Hepatocyte (in vitro differentiated cells): ENCODE measurements at regions not wholly inside any gene's neighbourhood (a gene's known extent, or its start where the extent isn't known, plus 50 kb on each side); places are given as distances from the start of the nearest gene placed in this dataset.

Source experiments
- DNase-seq: peaks from one replicate; pipeline ENCODE4 v3.0.0-alpha.2; 2016; ENCODE audit warnings: low spot score
- H2AFZ ChIP-seq: fragments of 200-600 bp; sonication (generic); 2 replicates; pipeline ENCODE4 v1.6.0; 2016; ENCODE audit warnings: antibody characterized with exemption, mild to moderate bottlenecking
- H3K27ac ChIP-seq: fragments of 200-600 bp; sonication (generic); 2 replicates; pipeline ENCODE4 v1.5.1; 2016; ENCODE audit warnings: mild to moderate bottlenecking
- H3K27me3 ChIP-seq: fragments of 200-600 bp; sonication (generic); 2 replicates; pipeline ENCODE4 v1.6.1; 2016
- H3K36me3 ChIP-seq: fragments of 200-600 bp; sonication (generic); replicated peaks from 2 replicates; pipeline ENCODE4 v1.5.1; 2016; ENCODE audit warnings: low read depth; ENCODE audit not compliant: insufficient read depth
- H3K4me1 ChIP-seq: fragments of 200-600 bp; sonication (generic); 2 replicates; pipeline ENCODE4 v1.5.1; 2016; ENCODE audit warnings: mild to moderate bottlenecking, moderate library complexity; ENCODE audit not compliant: insufficient read depth
- H3K4me2 ChIP-seq: fragments of 200-600 bp; sonication (generic); 2 replicates; pipeline ENCODE4 v1.6.0; 2016
- H3K4me3 ChIP-seq: fragments of 200-600 bp; sonication (generic); 2 replicates; pipeline ENCODE4 v1.5.1; 2016; ENCODE audit warnings: mild to moderate bottlenecking
- H3K79me2 ChIP-seq: fragments of 200-600 bp; sonication (generic); 2 replicates; pipeline ENCODE4 v1.6.0; 2017; ENCODE audit warnings: mild to moderate bottlenecking
- H3K9me2 ChIP-seq: fragments of 200-600 bp; sonication (generic); replicated peaks from 2 replicates; pipeline ENCODE4 v1.6.0; 2017; ENCODE audit warnings: mild to moderate bottlenecking; ENCODE audit not compliant: insufficient read depth
- H3K9me3 ChIP-seq: fragments of 200-600 bp; sonication (generic); 2 replicates; pipeline ENCODE4 v1.5.1; 2016; ENCODE audit warnings: low read depth, mild to moderate bottlenecking
- H4K20me1 ChIP-seq: fragments of 200-600 bp; sonication (generic); 2 replicates; pipeline ENCODE4 v1.6.0; 2016; ENCODE audit warnings: mild to moderate bottlenecking; ENCODE audit not compliant: insufficient read depth, poor library complexity, severe bottlenecking
- EZH2 ChIP-seq: fragments of 200-600 bp; sonication (generic); IDR thresholded peaks from 2 replicates; pipeline ENCODE4 v1.6.1; 2016; ENCODE audit warnings: antibody characterized with exemption, mild to moderate bottlenecking, borderline replicate concordance
- EZH2phosphoT487 ChIP-seq: fragments of 200-600 bp; sonication (generic); IDR thresholded peaks from one replicate; pipeline ENCODE4 v1.6.1; 2018; ENCODE audit warnings: antibody characterized with exemption, mild to moderate bottlenecking, low read depth, moderate library complexity; ENCODE audit not compliant: unreplicated experiment, severe bottlenecking
- WGBS: methylation state at CpG from one replicate; pipeline ENCODE4 v1.1.6; 2016; ENCODE audit warnings: low lambda C conversion rate; ENCODE audit errors: missing lambda C conversion rate; 5-methylcytosine and 5-hydroxymethylcytosine counted together
- TF ChIP-seq, protein P1 (sequence below): fragments of 200-600 bp; sonication (generic); IDR thresholded peaks from 2 replicates; pipeline ENCODE4 v1.5.1; 2016; ENCODE audit warnings: antibody characterized with exemption, mild to moderate bottlenecking; ENCODE audit not compliant: poor library complexity

DNA sequence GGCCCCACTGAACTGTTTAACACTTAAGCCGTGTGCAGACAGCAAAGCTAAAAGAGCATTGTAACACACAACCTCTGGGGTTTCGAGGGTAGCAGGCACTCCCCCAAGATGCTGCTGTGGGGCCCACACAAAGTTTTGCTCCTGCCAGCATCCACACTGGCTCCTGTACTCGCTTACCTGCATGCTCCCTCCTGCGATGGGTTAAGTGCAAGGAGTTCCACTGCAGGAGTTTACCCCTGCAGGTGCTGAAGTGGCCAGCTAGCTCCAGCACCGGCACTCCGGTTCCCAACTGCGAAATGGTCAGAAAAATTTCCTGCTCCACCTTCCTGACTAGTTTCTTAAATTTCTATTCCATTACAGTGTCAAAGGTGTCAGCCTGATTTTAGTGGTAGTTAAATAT lies 443.5 kb downstream of the PCDH10 start:
- Histone ChIP-seq H3K9me2 (no peaks in the 10 kb centered on the region), H4K20me1 (no peaks in the 10 kb centered on the region), H3K9me3 (no peaks in the 10 kb centered on the region), H3K27me3 (no peaks in the 10 kb centered on the region), H3K4me1 (no peaks in the 10 kb centered on the region), H3K79me2 (no peaks in the 10 kb centered on the region), H3K27ac (no peak overlapping the region), H3K4me3 (no peak overlapping the region), H3K4me2 (no peak overlapping the region), H2AFZ (no peak overlapping the region), H3K36me3 (no peaks in the 10 kb centered on the region)
- TF ChIP-seq, protein P1, sequence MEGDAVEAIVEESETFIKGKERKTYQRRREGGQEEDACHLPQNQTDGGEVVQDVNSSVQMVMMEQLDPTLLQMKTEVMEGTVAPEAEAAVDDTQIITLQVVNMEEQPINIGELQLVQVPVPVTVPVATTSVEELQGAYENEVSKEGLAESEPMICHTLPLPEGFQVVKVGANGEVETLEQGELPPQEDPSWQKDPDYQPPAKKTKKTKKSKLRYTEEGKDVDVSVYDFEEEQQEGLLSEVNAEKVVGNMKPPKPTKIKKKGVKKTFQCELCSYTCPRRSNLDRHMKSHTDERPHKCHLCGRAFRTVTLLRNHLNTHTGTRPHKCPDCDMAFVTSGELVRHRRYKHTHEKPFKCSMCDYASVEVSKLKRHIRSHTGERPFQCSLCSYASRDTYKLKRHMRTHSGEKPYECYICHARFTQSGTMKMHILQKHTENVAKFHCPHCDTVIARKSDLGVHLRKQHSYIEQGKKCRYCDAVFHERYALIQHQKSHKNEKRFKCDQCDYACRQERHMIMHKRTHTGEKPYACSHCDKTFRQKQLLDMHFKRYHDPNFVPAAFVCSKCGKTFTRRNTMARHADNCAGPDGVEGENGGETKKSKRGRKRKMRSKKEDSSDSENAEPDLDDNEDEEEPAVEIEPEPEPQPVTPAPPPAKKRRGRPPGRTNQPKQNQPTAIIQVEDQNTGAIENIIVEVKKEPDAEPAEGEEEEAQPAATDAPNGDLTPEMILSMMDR: no peak
- TF ChIP-seq EZH2phosphoT487 (no peak), EZH2 (no peak)
- DNase-seq: no peak
- 67% methylated on average over 7 of the region's 7 CpGs for WGBS

GRCh38 chr4:133592106-133592505 lies 443.0 kb downstream of the PCDH10 start:
- WGBS: 47% methylated on average over 1 of the region's 1 CpG
- no peak overlapping the region for H3K27ac ChIP-seq
- H3K9me3 ChIP-seq: no peaks in the 10 kb centered on the region
- H3K9me2 ChIP-seq: no peaks in the 10 kb centered on the region
- H3K4me1 ChIP-seq: no peaks in the 10 kb centered on the region
- no peaks in the 10 kb centered on the region for H4K20me1 ChIP-seq
- no peak overlapping the region for H3K4me3 ChIP-seq
- H3K4me2 ChIP-seq: no peak overlapping the region
- H2AFZ ChIP-seq: no peak overlapping the region
- H3K36me3 ChIP-seq: no peaks in the 10 kb centered on the region
- no peaks in the 10 kb centered on the region for H3K79me2 ChIP-seq
- TF ChIP-seq EZH2: no peak
- TF ChIP-seq EZH2phosphoT487: no peak
- TF ChIP-seq, protein P1: no peak
- H3K27me3 ChIP-seq: no peaks in the 10 kb centered on the region
- DNase-seq: no peak

DNA sequence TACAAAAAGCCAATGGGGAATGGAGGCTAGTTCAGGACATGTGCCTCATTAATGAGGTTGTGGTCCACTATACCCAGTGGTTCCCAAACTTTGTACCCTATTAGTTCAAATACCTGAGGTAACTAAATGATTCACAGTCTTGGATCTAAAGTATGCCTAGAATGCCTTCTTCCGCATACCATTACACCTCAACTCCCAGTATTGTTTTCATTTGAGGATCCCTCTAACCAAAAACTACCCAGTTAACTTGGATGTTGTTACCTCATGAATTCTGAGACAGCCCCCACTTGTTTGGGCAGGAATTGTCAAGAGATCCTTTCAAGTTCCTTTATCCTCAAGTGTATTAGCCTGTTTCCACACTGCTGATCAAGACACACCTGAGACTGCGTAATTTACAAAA lies 439.2 kb downstream of the PCDH10 start:
- Histone ChIP-seq H3K9me2 (no peaks in the 10 kb centered on the region), H3K27ac (no peak overlapping the region), H4K20me1 (no peaks in the 10 kb centered on the region), H3K27me3 (no peaks in the 10 kb centered on the region), H2AFZ (no peak overlapping the region), H3K4me3 (no peak overlapping the region), H3K4me2 (no peak overlapping the region), H3K36me3 (no peaks in the 10 kb centered on the region), H3K9me3 (no peaks in the 10 kb centered on the region), H3K4me1 (no peaks in the 10 kb centered on the region), H3K79me2 (no peaks in the 10 kb centered on the region)
- 98% methylated on average over 2 of the region's 2 CpGs for WGBS
- DNase-seq: no peak
- TF ChIP-seq, protein P1: no peak
- TF ChIP-seq EZH2phosphoT487 (no peak), EZH2 (no peak)

DNA sequence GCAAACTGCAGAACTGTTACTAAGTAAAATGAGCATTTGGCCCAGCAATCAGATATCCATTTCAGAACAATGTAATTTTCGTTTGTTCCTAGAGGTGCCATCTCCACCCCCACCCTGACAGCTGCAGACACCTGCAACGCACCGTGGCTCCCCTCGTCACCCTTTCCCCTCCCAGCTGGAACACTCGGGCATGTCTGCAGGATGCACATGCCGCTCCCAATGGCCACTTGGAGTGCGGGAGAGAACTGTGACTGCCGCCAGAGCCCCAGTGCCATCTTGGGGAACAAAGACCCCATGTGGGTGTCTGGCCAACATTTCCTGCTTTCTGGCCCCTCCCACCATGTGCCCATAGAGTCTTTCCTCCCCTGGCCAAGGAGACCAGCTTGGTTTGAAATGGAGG lies 436.2 kb downstream of the PCDH10 start:
- Histone ChIP-seq H4K20me1 (no peaks in the 10 kb centered on the region), H2AFZ (no peak overlapping the region), H3K27ac (no peak overlapping the region), H3K4me2 (no peak overlapping the region), H3K4me1 (no peaks in the 10 kb centered on the region), H3K79me2 (no peaks in the 10 kb centered on the region), H3K27me3 (no peaks in the 10 kb centered on the region), H3K9me3 (no peaks in the 10 kb centered on the region), H3K4me3 (no peak overlapping the region), H3K36me3 (no peaks in the 10 kb centered on the region), H3K9me2 (no peaks in the 10 kb centered on the region)
- TF ChIP-seq, protein P1: no peak
- TF ChIP-seq EZH2phosphoT487 (no peak), EZH2 (no peak)
- 93% methylated on average over 8 of the region's 8 CpGs for WGBS
- no peak for DNase-seq
